ENCODE measurements at regions not wholly inside any gene's neighbourhood (a gene's known extent, or its start where the extent isn't known, plus 50 kb on each side); places are given as distances from the start of the nearest gene placed in this dataset.

DNA sequence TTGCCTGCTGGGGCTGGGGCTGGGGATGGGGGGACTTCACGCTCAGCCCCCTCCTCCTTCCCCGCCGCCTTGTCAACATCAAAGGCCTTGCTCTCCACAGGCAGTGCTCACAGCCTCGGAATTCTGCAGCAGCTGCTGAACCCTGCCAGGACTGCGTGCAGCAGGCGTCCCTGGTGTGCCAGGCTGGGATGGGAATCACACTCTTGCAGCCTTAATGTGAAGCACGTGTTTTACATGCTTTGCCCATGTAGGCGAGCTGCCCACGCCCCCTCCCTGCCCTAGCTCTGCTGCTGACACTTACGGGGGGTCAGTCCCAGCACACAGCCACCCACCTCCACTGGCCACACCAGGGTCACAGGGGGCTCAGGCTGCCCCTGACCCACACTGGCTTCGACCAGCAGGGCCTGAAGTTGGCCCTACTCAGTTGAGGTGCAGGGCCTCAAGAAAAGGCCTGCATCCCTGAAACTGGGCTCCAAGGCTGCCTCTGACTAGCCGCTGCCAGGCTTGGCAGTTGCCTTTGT, 276.2 kb upstream of the RTL1 start:
- DNase-seq (ENCODE audit: low spot score): no peak

DNA sequence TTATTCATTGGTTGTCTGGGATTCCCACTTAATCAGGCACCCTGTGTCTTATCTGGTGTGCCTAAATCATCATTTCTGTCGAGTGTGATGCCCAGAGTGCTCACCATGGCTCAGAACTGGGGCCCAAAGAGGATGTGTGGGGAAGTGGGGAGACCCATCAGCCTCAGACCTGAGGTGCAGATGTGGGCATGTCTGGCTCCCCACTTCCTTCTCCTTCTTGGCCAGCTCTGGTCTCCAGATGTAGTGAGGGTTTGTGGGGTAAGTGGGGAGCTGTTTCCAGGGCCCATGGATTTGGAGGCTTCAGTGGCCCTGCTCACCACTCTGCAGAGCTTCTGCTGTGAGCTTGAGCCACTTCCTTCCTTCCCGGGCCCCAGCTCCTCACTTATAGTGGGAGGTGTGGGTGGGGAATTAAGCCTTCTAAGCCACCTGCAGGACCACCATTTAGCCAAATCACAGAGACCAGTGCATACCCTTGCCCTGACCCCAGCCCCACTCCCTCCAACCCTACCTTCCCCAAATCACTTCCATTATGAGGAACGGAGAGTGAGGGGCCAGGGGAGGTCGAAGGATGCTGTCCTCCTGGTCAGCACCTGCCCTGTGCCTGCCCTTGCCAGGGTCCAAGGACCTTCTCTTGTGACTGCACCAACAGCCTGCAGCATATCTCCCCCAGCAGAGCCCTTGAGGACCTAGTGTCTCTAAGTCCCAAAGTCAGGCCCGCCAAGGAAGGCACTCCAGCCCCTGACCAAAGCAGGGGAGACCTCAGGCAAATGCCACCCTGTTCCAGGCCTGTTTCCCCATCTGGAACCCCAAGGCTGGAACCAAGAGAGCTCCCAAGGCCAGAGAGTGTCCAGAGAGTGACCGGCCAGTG, 278.2 kb upstream of the RTL1 start:
- no peak for DNase-seq (ENCODE audit: low spot score)

DNA sequence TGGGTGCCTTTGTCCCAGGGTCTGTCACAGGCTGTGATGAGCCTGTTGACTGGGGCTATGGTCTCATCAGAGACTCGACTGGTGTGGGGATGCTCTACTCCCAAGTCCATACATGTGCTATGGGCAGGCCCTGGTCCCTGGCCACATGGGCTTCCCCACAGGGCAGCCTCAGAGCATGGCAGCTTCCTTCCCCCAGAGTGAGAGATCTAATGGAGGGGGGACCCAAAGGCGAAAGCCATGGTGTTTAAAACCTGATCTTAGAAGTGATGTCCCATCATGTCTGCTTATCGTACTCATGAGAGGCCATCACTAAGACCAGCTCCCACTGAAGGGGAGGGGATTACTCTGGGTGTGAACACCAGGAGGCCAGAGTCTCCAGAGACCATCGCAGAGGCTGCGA, 279.0 kb upstream of the RTL1 start:
- no peak for DNase-seq (ENCODE audit: low spot score)

DNA sequence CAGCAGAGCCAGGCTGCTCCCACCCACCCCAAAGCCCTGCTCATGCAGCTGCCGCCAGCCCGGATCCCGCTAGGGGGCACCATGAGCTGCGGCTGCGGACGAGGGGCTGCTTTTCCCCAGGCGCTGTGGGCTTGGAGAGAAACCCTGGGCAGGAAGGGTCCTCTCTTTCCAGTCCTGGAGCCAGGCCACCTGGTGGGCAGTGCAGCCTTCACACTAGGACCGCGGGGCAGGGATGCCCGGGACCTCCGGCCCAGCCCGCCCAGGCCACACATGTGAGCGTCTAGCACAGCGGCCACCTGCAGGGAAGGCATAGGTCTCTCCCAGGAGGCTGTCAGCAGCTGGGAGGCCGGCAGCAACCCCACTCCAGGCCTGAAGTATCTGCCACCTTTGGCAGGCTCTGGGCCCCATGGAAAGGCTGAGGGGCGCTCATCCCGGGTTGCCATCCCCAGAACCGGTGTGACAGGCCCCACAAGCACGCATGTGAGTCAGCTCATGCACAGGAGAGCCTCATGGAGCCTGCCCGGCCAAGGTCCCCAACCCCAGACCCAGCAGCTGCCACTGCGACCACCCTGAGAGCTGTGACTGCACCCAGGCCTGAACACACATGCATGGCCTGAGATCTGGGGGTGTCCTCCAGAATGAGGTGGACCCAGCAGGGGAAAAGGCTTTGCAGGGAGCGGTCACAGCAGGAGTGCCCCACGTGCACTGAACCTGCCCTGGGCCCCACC, 280.0 kb upstream of the RTL1 start:
- no peak for DNase-seq (ENCODE audit: low spot score)

DNA sequence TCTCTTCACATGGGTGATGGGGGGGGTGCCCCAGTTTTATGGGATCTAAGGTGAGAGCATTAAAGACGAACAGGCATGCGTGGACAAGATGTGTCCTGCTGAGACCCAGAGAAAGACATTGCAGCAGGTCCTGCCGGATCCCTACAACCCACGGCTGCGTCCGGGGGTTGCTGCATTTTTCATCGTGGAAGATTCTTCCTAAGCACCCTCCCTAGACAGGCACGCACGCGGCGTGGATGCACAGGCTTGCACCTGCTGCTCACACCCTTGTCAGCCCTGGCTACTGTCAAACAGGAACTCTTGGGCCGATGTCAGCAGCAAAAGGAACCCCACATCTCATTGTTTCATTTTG, 280.6 kb upstream of the RTL1 start:
- no peak for DNase-seq (ENCODE audit: low spot score)

DNA sequence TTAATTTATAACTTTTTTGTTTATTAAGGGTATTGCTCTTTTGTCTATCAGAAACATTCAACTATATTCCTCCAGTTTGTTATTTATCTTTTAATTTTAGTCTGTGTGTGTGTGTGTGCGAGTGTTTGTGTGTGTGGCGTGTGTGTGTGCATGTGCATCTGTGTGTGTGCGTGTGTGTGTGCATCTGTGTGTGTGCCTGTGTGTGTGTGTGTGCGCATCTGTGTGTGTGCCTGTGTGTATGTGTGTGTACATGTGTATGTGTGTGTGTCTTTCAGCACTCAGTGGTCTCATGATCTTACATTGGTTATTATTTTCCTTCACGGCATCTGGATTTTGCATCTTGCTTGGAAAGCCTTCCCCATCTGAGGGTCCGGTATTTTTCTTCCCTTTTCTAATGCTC, 281.1 kb upstream of the RTL1 start:
- DNase-seq (ENCODE audit: low spot score): no peak

DNA sequence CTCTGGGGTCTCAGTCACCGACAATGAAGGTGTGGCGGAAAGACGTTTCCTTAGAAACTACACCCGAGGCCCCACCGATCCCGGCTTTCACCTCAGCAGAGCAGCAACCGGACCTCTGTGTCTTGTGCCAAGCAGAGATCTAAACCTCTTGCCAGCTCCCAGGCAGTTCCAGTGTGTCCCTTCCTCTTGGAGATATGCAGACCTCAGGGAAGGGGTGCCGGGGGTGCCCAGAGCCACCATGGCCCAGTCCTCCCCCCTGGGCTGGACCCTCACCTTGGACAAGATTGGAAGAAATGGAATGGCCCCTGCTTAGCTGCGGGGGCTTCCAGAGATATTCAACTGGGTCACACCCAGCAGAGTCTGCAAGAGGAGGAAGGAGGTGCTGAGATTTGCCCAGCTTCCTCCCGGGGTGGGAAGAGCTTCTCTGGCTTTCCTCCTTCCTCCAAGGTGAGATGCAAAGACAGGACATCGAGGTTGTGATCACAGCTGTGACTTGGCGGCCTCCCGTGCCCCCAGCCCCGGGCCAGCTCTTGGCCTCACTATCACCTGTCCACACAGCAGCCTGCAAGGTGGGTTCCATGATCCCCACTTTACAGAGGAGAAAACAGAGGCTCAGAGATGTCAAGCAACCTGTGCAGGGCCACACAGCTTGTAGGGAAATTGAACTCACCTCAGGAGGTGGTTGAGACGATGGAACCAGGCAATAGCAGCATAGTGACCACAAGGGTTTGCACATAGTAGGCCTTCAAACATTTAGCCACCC, 281.7 kb upstream of the RTL1 start:
- no peak for DNase-seq (ENCODE audit: low spot score)

DNA sequence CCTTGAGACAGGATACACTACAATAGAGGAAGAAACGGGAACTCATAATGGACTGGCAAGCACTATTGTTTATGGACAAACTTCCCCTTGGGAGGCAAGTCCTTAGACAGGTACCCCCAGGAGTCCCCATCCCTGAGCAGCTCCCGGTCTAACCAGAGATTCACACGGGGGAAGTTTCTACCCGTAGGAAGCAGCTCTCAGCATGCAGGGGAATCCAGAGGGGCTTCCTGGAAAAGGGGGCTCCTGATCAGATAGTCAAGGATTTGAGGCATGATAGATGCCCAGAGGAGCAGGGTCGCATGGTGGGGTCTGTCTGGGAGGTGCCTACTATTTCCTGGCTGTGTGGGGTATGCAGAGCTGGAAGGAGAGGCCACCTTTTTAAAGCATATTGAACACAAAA, 282.4 kb upstream of the RTL1 start:
- DNase-seq (ENCODE audit: low spot score): no peak

DNA sequence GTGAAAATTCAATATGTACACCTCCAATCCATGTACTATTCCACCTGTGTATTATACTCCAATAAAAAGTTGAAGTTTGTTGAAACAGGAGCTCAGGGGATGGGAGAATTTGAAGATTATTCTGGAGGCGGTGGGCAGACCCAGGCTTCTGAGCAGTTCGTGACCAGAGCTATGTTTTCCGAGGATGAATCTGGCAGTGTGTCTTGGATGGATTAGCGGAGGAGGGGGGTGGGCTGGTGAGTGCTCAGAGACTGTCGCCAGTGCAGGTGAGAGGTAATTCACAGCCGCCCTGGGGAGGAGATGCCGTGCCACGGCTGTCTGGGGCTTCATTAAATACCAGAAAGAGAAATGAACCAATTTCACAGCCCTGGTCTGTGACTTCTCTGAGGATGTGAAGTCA, 283.0 kb upstream of the RTL1 start:
- no peak for DNase-seq (ENCODE audit: low spot score)

DNA sequence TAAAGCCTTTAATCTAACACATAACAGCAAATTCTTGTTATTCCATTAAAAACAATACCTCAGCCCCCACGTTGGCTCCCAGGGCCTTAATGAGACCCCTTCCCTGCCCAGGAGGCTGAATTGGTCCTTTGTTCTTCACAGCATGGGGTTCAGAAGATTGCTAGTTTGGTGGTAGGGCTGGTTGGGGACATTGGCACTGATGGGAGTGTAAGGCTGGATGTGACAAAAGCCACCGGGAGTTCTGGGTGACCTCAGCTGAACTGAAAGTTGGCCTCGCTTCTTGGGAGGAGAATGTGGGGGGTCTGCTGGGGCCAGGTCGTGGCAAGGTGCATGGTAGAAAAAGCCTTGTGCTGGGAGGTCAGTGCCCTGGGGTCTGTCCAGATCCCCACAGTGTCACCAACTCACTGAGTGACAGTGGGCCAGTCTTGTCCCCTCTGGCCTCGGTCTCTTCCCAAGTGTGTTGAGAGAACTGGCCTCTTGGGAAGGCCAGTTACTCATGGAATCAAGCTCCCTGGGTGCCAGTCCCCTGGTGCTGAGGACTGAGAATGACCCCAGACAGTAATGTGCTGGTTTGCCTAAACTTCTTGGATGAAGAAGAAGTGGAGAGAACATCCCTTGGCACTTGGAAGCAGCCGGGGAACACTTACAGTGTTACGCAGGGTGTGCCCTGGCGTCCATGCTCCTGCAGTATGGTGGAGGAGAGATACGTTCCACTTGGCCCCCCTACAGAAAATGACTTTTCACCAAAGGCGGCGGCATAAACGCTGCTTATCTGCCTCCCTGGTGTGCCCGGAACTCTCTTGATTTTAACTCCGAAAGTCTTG, 283.7 kb upstream of the RTL1 start:
- DNase-seq (ENCODE audit: low spot score): no peak

DNA sequence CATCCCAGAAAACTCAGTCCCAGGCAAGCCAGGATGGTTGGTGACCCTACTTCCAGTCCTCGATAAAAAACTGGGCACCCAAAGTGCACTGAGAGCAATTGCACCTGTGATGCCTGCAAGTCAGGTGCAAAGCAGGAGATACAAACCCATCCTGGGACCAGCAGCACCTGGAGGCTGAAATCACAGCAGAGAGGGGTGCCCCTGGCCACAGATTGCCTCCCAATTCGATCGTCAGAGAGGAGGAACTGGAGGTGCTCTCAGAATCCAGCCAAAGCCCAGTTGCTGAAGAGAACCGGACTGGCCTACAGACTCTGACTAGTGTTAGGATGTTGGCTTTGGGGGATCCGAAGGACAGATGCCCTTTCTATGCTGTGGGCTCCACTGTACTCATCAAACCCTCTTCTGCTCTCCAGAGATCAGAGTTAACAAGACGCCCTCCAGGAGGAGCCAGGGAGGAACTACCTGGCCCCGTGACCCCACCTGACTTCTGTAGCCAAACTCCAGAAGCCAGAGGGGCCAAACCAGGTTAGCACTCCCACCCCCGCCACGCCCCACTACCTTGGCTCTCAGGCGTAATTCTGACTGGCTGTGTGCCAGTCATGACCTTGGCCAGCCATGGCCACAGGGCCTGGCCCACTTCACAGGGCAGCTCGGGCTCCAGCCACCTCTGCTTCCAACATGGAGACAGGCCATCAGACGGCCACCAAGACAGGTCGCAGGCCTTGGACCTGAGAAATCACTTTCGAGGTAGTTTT, 284.5 kb upstream of the RTL1 start:
- no peak for DNase-seq (ENCODE audit: low spot score)

DNA sequence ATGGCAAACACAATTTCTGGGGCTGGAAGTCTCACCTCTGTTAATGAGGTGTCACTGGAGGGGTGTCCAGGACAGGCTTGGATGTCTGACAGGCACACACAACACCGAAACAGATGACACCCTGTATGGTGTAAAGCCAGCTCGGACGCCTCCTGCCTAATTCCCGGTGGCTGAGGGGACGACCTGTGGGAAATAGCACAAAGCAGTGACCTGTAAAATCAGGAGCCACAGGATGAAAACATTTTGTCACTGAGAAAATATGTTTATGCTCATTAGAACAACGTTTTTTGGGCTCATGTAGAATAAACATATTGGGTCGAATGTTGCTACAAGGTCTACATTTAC, 285.0 kb upstream of the RTL1 start:
- DNase-seq (ENCODE audit: low spot score): no peak

DNA sequence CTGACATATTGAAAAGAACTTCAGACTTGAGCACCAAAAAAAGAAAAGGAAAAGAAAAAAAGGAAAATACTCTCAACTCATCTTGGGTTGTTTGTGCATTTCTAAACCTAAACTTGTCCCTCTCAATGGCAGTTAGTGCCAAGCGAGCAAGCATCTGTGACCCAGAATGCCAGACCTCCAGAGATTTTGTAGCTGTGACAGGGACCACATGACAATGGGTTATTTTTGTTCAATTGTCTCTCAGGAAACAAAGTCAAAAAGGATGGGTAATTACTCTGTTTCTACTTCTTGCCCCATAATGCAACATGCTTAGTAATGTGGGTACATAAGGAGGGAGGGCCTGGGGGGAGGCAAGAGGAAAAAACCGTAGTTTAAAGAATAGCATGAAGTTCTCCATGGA, 285.7 kb upstream of the RTL1 start:
- DNase-seq (ENCODE audit: low spot score): no peak

DNA sequence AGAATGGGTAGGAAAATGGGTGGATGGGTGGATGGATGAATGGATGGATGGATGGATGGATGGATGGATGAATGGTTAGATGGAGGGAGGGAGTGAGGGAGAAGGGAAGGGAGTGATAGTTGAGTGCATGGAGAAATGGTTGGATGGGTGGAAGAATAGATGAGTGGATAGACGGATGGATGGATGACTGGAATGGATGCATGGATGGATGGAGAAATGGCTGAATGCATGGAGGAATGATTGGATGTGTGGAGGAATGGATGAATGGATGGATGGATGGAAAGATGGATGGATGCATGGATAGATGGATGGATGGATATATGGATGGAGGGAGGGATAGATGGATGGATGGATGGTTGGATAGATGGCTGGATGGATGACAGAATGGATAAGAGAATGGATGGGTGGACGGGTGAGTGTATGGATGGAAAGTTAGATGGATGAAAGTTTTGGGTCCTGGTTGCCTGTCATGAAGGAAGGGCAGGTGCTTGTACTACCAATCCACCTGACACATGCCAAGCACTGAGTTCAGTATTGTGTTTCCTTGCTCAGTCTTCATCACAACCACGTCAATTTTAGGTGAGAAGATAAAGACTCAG, 286.5 kb upstream of the RTL1 start:
- DNase-seq (ENCODE audit: low spot score): no peak

DNA sequence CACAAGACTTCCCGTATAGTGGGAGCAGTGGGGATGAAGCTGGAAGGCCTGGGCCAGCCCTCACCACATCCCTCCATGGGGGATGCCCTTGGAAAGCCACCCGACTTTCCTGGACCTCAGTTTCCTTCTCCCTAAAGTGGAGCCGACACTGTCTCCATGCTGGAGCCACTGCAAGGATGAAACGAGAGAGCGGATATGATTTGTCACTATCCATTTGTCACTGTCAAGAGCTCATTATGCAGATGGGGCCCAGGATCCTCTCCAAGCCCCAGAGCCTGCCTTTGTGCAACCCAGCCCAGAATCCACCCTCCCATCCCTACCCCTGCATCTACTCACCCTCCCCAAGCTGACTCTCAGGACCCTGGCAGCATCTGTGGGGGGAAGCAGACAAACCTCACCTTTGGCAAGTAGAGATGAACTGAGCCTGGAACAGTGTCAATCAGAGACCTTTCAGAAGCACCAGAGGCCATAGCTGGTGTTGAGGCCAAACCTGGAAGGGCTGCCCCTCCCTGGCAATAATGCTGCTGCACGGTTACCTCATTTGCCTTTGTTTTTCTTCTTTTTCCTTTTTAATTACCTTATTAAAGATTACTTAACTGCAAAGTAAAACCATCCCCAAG, 287.7 kb upstream of the RTL1 start:
- DNase-seq (ENCODE audit: low spot score): no peak

DNA sequence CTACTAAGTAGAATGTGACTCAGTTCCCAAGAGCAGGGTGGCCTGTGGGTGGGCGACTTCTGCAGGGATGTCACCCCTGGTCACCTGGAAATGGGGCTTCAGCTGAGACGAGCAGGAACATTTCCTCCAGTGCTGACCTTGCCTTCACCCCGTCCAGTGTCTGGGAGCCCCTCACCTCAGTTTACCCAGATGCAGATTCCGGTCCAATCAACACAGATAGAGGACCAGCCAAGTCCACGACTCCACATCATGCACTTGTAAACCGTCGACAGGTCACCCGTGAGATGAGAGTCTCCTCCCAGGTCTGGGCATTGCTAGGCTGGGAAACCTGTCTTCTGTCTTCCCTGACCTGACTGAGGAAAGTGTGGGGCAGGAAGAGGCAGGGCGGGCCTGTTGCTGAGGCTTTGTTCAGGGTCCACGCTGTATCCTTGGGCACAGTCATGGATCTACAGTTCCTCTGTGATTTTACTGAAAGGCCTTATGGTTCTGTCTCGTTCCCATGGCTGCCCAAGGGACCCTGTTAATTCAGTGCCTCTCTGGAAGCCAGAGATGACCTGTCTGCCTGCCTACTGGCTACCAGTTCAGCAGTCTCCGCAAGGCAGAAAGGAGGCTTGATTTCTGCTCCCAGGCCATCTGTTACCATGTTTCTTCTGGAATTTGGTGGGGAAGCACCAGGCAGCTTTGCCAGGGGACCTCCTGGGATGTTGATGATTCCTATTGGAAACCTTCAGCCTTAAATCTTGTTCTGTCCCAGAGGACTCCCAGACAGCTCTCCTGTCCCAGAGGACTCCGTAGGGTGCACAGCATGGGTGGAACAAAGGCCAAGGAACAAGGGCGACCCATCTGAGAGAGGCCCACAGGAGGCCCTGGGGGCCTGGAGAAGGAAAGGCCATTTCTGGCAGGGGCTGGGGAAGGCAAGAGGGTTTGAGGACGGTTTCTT, 288.5 kb upstream of the RTL1 start:
- no peak for DNase-seq (ENCODE audit: low spot score)

DNA sequence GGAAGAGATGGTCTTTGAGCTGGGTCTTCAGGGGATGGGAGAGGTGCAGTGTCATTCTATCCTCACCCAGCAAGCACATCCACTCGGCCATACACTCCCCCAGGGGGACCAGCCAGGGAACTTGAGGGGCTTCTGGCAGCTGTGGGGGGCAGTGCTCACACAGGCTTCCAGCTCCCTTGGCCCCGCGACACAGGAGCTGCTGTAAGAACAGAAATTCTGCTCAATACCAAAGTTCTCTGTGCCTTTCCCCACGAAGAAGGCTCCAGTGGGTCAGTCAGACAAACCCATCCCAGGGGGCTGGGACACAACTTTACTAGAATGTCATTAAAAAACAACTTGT, 289.1 kb upstream of the RTL1 start:
- no peak for DNase-seq (ENCODE audit: low spot score)

DNA sequence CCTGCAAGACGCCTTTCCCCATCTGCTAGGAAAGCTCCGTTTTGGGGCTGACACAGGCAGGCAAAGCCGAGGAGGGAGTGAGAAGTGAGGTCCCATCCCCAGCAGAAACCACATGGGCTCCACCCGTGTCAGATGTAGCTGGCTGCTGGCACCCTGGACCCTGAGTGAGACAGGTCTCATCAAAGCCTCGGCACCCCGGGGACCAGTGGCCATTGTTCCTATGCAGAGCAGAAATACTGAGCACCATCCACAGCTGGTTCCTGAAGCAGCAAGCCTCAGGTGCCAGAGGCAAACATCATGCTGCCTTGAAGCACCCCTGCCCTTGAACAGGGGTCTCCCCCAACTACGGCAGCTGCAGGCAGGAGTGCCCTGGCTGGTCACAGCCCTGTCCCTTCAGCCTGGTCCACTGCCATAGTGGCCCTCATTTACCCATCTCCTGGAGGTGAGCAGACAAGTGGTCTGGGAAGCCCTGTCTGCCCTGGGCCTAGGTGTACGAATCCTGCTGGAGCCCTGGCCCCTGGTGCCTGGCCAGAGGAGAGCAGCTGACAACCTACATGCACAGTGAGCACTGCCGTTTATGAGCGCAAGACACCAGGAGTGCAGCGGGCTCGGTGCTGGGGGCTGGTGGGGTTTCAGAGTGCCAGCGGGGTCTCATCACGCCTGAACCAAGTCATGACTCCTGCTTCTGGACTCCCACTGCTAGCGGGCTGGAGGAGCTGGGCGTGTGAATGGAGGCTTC, 289.8 kb upstream of the RTL1 start:
- no peak for DNase-seq (ENCODE audit: low spot score)

Measured in A172 (cell line).